ENCODE measurements at regions not wholly inside any gene's neighbourhood (a gene's known extent, or its start where the extent isn't known, plus 50 kb on each side); places are given as distances from the start of the nearest gene placed in this dataset.

DNA sequence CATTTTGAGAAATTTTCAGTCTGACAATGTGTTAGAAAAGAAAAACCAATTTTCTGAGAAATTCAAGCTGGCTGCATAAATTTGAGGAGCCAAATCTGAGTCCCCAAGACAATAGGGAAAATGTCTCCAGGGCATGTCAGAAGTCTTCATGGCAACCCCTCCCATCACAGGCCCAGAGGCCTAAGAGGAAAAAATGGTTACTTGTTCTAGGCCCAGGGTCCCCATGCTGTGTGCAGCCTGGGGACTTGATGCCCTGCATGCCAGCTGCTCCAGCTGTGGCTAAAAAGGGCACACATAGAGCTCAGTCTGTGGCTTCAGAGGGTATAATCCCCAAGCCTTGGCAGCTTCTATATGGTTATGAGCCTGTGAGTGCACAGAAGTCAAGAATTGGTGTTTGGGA is 464.6 kb downstream of the CCER1 start:
- TF ChIP-seq CTCF (conservative IDR thresholded peaks at IDR 0.05) = no peak
- H3K27ac ChIP-seq = no peak overlapping the region

- no peak for TF ChIP-seq CTCF (conservative IDR thresholded peaks at IDR 0.05)
- no peak overlapping the region for H3K27ac ChIP-seq
Measured at GRCh38 chr12:90489141-90489540, 465.8 kb downstream of the CCER1 start.

DNA sequence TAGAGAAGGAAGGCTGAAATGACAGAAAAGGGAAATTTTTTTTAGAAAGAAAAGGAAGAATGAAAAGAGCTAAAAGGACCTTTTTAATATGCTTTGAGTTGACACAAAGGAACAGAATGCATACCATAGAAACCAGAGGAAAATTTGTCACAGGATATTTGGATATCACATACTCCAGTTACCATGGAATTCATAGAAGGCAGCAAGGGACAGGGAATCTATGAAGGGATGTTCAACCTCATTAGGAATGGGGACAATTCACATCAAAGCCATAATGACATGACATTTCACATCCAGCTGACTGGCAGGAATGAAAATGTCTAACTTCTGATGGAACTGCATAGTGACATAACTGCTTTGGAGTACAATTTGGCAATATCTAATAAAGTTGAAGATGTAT is 469.4 kb downstream of the CCER1 start:
- TF ChIP-seq CTCF (conservative IDR thresholded peaks at IDR 0.05) = no peak

GRCh38 chr12:90484094-90484493 is 470.9 kb downstream of the CCER1 start:
- H3K27ac ChIP-seq = no peak overlapping the region
- no peak for TF ChIP-seq CTCF (conservative IDR thresholded peaks at IDR 0.05)

More for the DNA sequence above, 469.4 kb downstream of the CCER1 start:
- no peak overlapping the region for H3K27ac ChIP-seq

GRCh38 chr12:90481748-90482147 is 473.2 kb downstream of the CCER1 start:
- peak overlapping the region; percentile 29 for H3K27ac ChIP-seq
- TF ChIP-seq CTCF (conservative IDR thresholded peaks at IDR 0.05) = no peak

DNA sequence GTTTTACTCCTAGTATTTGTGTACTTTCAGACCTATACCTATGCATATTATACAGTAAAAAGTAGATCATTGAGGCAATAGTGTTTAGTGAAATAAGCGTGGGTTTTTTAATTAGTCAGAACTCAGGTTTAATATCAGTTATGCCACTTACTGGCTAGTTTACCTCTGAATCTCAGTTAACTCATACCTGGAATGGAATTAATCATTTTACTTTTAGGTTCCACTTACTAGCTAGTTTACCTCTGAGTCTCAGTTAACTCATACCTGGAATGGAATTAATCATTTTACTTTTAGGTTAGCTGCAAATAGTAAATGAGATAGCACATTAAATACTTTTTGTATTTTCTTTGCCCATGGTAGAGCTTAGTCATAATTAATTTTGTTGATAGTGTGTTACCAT is 475.7 kb downstream of the CCER1 start:
- no peak overlapping the region for H3K27ac ChIP-seq
- no peak for TF ChIP-seq CTCF (conservative IDR thresholded peaks at IDR 0.05)

DNA sequence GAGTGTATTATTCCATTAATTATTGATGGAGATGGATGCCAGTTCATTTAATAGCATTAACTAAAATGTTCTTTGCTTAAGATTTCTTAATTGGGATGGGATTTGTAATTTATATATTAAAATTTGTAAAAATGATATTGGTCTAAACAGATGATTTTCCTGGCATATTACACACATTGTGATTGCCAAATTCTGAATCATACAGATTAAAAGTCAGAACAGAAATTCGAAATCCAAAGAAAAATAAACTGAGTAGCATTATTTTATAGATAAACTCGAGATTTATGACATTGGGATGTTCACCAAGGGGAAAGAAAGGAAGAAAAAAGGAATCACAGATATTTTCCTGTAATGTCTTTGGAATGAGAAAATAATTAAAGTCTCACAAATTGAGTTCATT is 481.1 kb downstream of the CCER1 start:
- no peak overlapping the region for H3K27ac ChIP-seq
- no peak for TF ChIP-seq CTCF (conservative IDR thresholded peaks at IDR 0.05)

GRCh38 chr12:90460681-90461080 is 494.3 kb downstream of the CCER1 start:
- H3K27ac ChIP-seq = no peak overlapping the region
- TF ChIP-seq CTCF (conservative IDR thresholded peaks at IDR 0.05) = no peak

Data from VCaP (cell line).